H9 (cell line): ENCODE measurements at regions not wholly inside any gene's neighbourhood (a gene's known extent, or its start where the extent isn't known, plus 50 kb on each side); places are given as distances from the start of the nearest gene placed in this dataset.
"Not testable (repeated sequence)": the region's sequence is repeated elsewhere in the genome, so short reads cannot be mapped to it uniquely, and the experiment has no call there.

Experiments
- DNase-seq: peaks from one replicate; pipeline ENCODE4 v3.0.0-alpha.2; 2017
- H2AFZ ChIP-seq: one replicate; pipeline ENCODE4 v1.6.1; 2013; ENCODE audit warnings: mild to moderate bottlenecking, low read length, control low read depth, moderate library complexity
- H2AK5ac ChIP-seq: 2 replicates; pipeline ENCODE4 v1.6.1; 2013; ENCODE audit warnings: low read length, control low read depth, mixed read lengths; ENCODE audit not compliant: insufficient read length
- H2BK120ac ChIP-seq: one replicate; pipeline ENCODE4 v1.6.1; 2013; ENCODE audit warnings: low read depth, mild to moderate bottlenecking, low read length, control low read depth, inconsistent platforms; ENCODE audit not compliant: poor library complexity, severe bottlenecking
- H2BK12ac ChIP-seq: 2 replicates; pipeline ENCODE4 v1.6.1; 2013; ENCODE audit warnings: low read length, control low read depth, mixed read lengths, low read depth; ENCODE audit not compliant: insufficient read length
- H2BK15ac ChIP-seq: 2 replicates; pipeline ENCODE4 v1.6.1; 2013; ENCODE audit warnings: low read depth, low read length, control low read depth
- H2BK20ac ChIP-seq: one replicate; pipeline ENCODE4 v1.6.1; 2013; ENCODE audit warnings: low read depth, mild to moderate bottlenecking, low read length, control low read depth, inconsistent platforms; ENCODE audit not compliant: poor library complexity, severe bottlenecking
- H2BK5ac ChIP-seq: 2 replicates; pipeline ENCODE4 v1.6.1; 2013; ENCODE audit warnings: low read length, control low read depth, mixed read lengths; ENCODE audit not compliant: insufficient read length
- H3K14ac ChIP-seq: 2 replicates; pipeline ENCODE4 v1.6.1; 2013; ENCODE audit warnings: low read length, control low read depth; ENCODE audit not compliant: insufficient read depth
- H3K18ac ChIP-seq: 2 replicates; pipeline ENCODE4 v1.6.1; 2013; ENCODE audit warnings: low read depth, mild to moderate bottlenecking, mixed read lengths, low read length, control low read depth; ENCODE audit not compliant: insufficient read length
- H3K23ac ChIP-seq: 2 replicates; pipeline ENCODE4 v1.6.1; 2013; ENCODE audit warnings: low read length, control low read depth, mixed read lengths, low read depth; ENCODE audit not compliant: insufficient read length
- H3K23me2 ChIP-seq: 2 replicates; pipeline ENCODE4 v1.6.1; 2013; ENCODE audit warnings: low read depth, mild to moderate bottlenecking, mixed read lengths, low read length, control low read depth; ENCODE audit not compliant: insufficient read length, poor library complexity, severe bottlenecking
- H3K27ac ChIP-seq: 2 replicates; pipeline ENCODE4 v1.5.1; 2013; ENCODE audit warnings: low read length, control low read depth, mixed read lengths, low read depth; ENCODE audit not compliant: insufficient read length
- H3K27me3 ChIP-seq: 2 replicates; pipeline ENCODE4 v1.6.1; 2013; ENCODE audit warnings: low read length, control low read depth, inconsistent platforms; ENCODE audit not compliant: insufficient read depth
- H3K4ac ChIP-seq: 2 replicates; pipeline ENCODE4 v1.6.1; 2013; ENCODE audit warnings: low read depth, mild to moderate bottlenecking, control low read depth, inconsistent platforms, low read length, moderate library complexity
- H3K4me1 ChIP-seq: 2 replicates; pipeline ENCODE4 v1.6.1; 2013; ENCODE audit warnings: low read length, control low read depth, inconsistent platforms; ENCODE audit not compliant: insufficient read depth
- H3K4me2 ChIP-seq: 2 replicates; pipeline ENCODE4 v1.6.1; 2013; ENCODE audit warnings: low read length, control low read depth, mixed read lengths; ENCODE audit not compliant: insufficient read length, insufficient read depth
- H3K56ac ChIP-seq: 2 replicates; pipeline ENCODE4 v1.6.1; 2013; ENCODE audit warnings: low read depth, mild to moderate bottlenecking, mixed read lengths, low read length, control low read depth; ENCODE audit not compliant: insufficient read length
- H3K79me1 ChIP-seq: 2 replicates; pipeline ENCODE4 v1.6.1; 2013; ENCODE audit warnings: low read depth, mild to moderate bottlenecking, moderate library complexity, low read length, control low read depth, inconsistent platforms; ENCODE audit not compliant: insufficient read depth, poor library complexity, severe bottlenecking
- H3K79me2 ChIP-seq: 2 replicates; pipeline ENCODE4 v1.6.1; 2013; ENCODE audit warnings: low read length, control low read depth, inconsistent platforms; ENCODE audit not compliant: insufficient read depth
- H3K9ac ChIP-seq: 2 replicates; pipeline ENCODE4 v1.6.1; 2013; ENCODE audit warnings: low read length, control low read depth, mixed read lengths; ENCODE audit not compliant: insufficient read length; ENCODE audit errors: extremely low read depth
- H3K9me3 ChIP-seq: one replicate; pipeline ENCODE4 v1.6.1; 2013; ENCODE audit warnings: low read depth, low read length, inconsistent platforms; ENCODE audit not compliant: control insufficient read depth
- H3T11ph ChIP-seq: one replicate; pipeline ENCODE4 v1.6.1; 2013; ENCODE audit warnings: mild to moderate bottlenecking, low read length, control low read depth, inconsistent platforms
- H4K20me1 ChIP-seq: one replicate; pipeline ENCODE4 v1.6.1; 2013; ENCODE audit not compliant: control insufficient read depth, insufficient read length, insufficient read depth
- H4K5ac ChIP-seq: 2 replicates; pipeline ENCODE4 v1.6.1; 2013; ENCODE audit warnings: low read depth, mild to moderate bottlenecking, mixed read lengths, low read length, control low read depth; ENCODE audit not compliant: insufficient read length
- H4K8ac ChIP-seq: replicated peaks from 2 replicates; pipeline ENCODE4 v1.6.1; 2013; ENCODE audit warnings: low read length, control low read depth, mixed read lengths, low read depth; ENCODE audit not compliant: insufficient read length
- H4K91ac ChIP-seq: 2 replicates; pipeline ENCODE4 v1.6.1; 2013; ENCODE audit warnings: low read depth, mild to moderate bottlenecking, moderate library complexity, mixed read lengths, low read length, control low read depth; ENCODE audit not compliant: insufficient read length
- H3K27ac Mint-ChIP-seq, 3 experiments: 2 replicates in 2 of 3; 3 replicates in 1 of 3; pipeline ENCODE4 v1.8.0; 2020 to 2021; ENCODE audit warnings: mixed read lengths in 3 of 3, mild to moderate bottlenecking in 1 of 3, moderate library complexity in 1 of 3
- H3K27me3 Mint-ChIP-seq: 2 replicates; pipeline ENCODE4 v1.8.0; 2021; ENCODE audit warnings: low read depth, mild to moderate bottlenecking, moderate library complexity, mixed read lengths
- H3K36me3 Mint-ChIP-seq, 3 experiments: 2 replicates in 2 of 3; 3 replicates in 1 of 3; pipeline ENCODE4 v1.8.0; 2020 to 2021; ENCODE audit warnings: low read depth in 3 of 3, mixed read lengths in 3 of 3; ENCODE audit not compliant: insufficient read depth in 1 of 3
- H3K4me1 Mint-ChIP-seq, 2 experiments: 2 replicates each; pipeline ENCODE4 v1.8.0; 2020; ENCODE audit warnings: mixed read lengths in 2 of 2
- H3K4me3 Mint-ChIP-seq, 2 experiments: 2 replicates in 1 of 2; 3 replicates in 1 of 2; pipeline ENCODE4 v1.8.0; 2020 to 2021; ENCODE audit warnings: mild to moderate bottlenecking in 2 of 2, mixed read lengths in 2 of 2, moderate library complexity in 1 of 2
- H3K9me3 Mint-ChIP-seq, 2 experiments: 2 replicates in 1 of 2; 3 replicates in 1 of 2; pipeline ENCODE4 v1.8.0; 2020; ENCODE audit warnings: mild to moderate bottlenecking in 2 of 2, mixed read lengths in 2 of 2, moderate library complexity in 1 of 2
- CTCF ChIP-seq: fragments of 200-600 bp; sonication (generic); conservative IDR thresholded peaks from 3 replicates; pipeline ENCODE4 v1.8.0; 2021; ENCODE audit warnings: antibody characterized with exemption, mild to moderate bottlenecking
- WGBS: extraction: QIAGEN DNeasy Blood & Tissue Kit; methylation state at CpG from one replicate; pipeline ENCODE4 v1.1.7; 2013; ENCODE audit warnings: missing lambda C conversion rate, low lambda C conversion rate, mixed read lengths; ENCODE audit not compliant: insufficient read length; ENCODE audit errors: extremely low coverage; 5-methylcytosine and 5-hydroxymethylcytosine counted together

- H3K56ac ChIP-seq, DNase-seq, H3K27ac Mint-ChIP-seq, H4K20me1 ChIP-seq, H2BK20ac ChIP-seq, H3K79me1 ChIP-seq, H2BK5ac ChIP-seq, H3K4me2 ChIP-seq, H3K79me2 ChIP-seq, H3K36me3 Mint-ChIP-seq, H3K23me2 ChIP-seq, H3K9me3 Mint-ChIP-seq, H3K27me3 ChIP-seq, H3K9ac ChIP-seq, H3K4me3 Mint-ChIP-seq, H3K9me3 ChIP-seq, H3K27me3 Mint-ChIP-seq, H3K18ac ChIP-seq, H3K27ac ChIP-seq, H3T11ph ChIP-seq, H2BK15ac ChIP-seq, H4K8ac ChIP-seq, H2BK120ac ChIP-seq, H2BK12ac ChIP-seq, H3K4ac ChIP-seq, H4K91ac ChIP-seq, H3K14ac ChIP-seq, H4K5ac ChIP-seq, H3K23ac ChIP-seq, H2AFZ ChIP-seq, H2AK5ac ChIP-seq, H3K4me1 ChIP-seq: not testable (repeated sequence)
- peak; percentile 37; the same call in 2 of the 3 replicates for TF ChIP-seq CTCF
- whole genome bisulfite sequencing = no CpG with 5 or more reads among the region's 13 CpGs
- peaks cover 2 to 33% of the 10 kb centered on the region in 2 experiments; a peak in 3 of 4 replicates for H3K4me1 Mint-ChIP-seq
These were observed 71.2 kb upstream of the CRYM start for GRCh38 chr16:21349336-21349735.

- H3K27me3 ChIP-seq, H2AK5ac ChIP-seq, H4K20me1 ChIP-seq, H3K27ac Mint-ChIP-seq, H3K14ac ChIP-seq, H3K9me3 ChIP-seq, H3K9ac ChIP-seq, H3K56ac ChIP-seq, DNase-seq, H4K5ac ChIP-seq, H3K23ac ChIP-seq, H3K4ac ChIP-seq, H2BK15ac ChIP-seq, H3K4me1 ChIP-seq, H3K9me3 Mint-ChIP-seq, H3K79me1 ChIP-seq, H3K4me2 ChIP-seq, H3K18ac ChIP-seq, H3T11ph ChIP-seq, H2BK12ac ChIP-seq, H3K79me2 ChIP-seq, H3K27me3 Mint-ChIP-seq, H2BK5ac ChIP-seq, H4K91ac ChIP-seq, H3K27ac ChIP-seq, H3K36me3 Mint-ChIP-seq, H4K8ac ChIP-seq, H3K23me2 ChIP-seq, H2BK120ac ChIP-seq, H2AFZ ChIP-seq, H2BK20ac ChIP-seq, H3K4me3 Mint-ChIP-seq: not testable (repeated sequence)
- no CpG with 5 or more reads among the region's 9 CpGs for WGBS
- peaks cover 2 to 32% of the 10 kb centered on the region in 2 experiments; a peak in 3 of 4 replicates for H3K4me1 Mint-ChIP-seq
These were observed 70.7 kb upstream of the CRYM start for GRCh38 chr16:21348815-21349214.
